Naive thymus-derived CD4-positive, alpha-beta T cell (primary cell): ENCODE measurements at regions not wholly inside any gene's neighbourhood (a gene's known extent, or its start where the extent isn't known, plus 50 kb on each side); places are given as distances from the start of the nearest gene placed in this dataset.

ENCODE experiments used
- ATAC-seq: fragments of 150-1000 bp; cut with Tn5 transposase; 2 replicates; pipeline ENCODE4 v1.10.0; 2021; ENCODE audit warnings: mild to moderate bottlenecking, moderate library complexity
- CTCF ChIA-PET: fragments of 350-600 bp; sonication (Branson Sonifier 250); formaldehyde crosslinking; loops from one replicate; lab custom pipeline; 2021; ENCODE audit warnings: antibody characterized with exemption; lab: Charles Lee
- POLR2A ChIA-PET: fragments of 350-600 bp; sonication (Branson Sonifier 250); formaldehyde crosslinking; loops from one replicate; lab custom pipeline; 2021; ENCODE audit warnings: antibody characterized with exemption, inconsistent platforms; lab: Charles Lee
- DNase-seq, 9 donors: peaks; one replicate each; pipeline versions ENCODE4 v3.0.0 to v3.0.0-alpha.2; 2020 to 2022; ENCODE audit warnings: mixed read lengths in 1 of 9
- H3K27ac ChIP-seq: one replicate; pipeline ENCODE4 v1.7.0; 2013; ENCODE audit warnings: mild to moderate bottlenecking, low read depth, low read length, moderate library complexity
- H3K27me3 ChIP-seq, 2 donors: one replicate each; pipeline ENCODE4 v1.7.0; 2013; ENCODE audit warnings: low read length in 2 of 2, mild to moderate bottlenecking in 2 of 2, moderate library complexity in 2 of 2; ENCODE audit not compliant: control insufficient read depth in 2 of 2, insufficient read depth in 2 of 2
- H3K36me3 ChIP-seq, 3 experiments: 1 replicate in 2 of 3; 2 replicates in 1 of 3; pipeline ENCODE4 v1.7.0; 2013; ENCODE audit warnings: low read length in 3 of 3, mild to moderate bottlenecking in 3 of 3, moderate library complexity in 1 of 3; ENCODE audit not compliant: insufficient read depth in 3 of 3, control insufficient read depth in 2 of 3
- H3K4me1 ChIP-seq, 2 donors: one replicate each; pipeline ENCODE4 v1.7.0; 2013; ENCODE audit warnings: low read length in 2 of 2, mild to moderate bottlenecking in 2 of 2, moderate library complexity in 1 of 2; ENCODE audit not compliant: control insufficient read depth in 2 of 2, insufficient read depth in 2 of 2
- H3K4me3 ChIP-seq: 2 replicates; pipeline ENCODE4 v1.7.0; 2013; ENCODE audit warnings: mild to moderate bottlenecking, low read length
- H3K9me3 ChIP-seq, 3 experiments: 1 replicate in 2 of 3; 2 replicates in 1 of 3; pipeline ENCODE4 v1.7.0; 2013; ENCODE audit warnings: low read length in 3 of 3; ENCODE audit not compliant: control insufficient read depth in 2 of 3
- H3K27ac Mint-ChIP-seq, 9 donors: one replicate each; pipeline ENCODE4 v1.8.0; 2020 to 2022; ENCODE audit warnings: mixed read lengths in 9 of 9, mild to moderate bottlenecking in 8 of 9, moderate library complexity in 5 of 9, inconsistent platforms in 2 of 9
- H3K27me3 Mint-ChIP-seq, 5 donors: one replicate each; pipeline ENCODE4 v1.8.0; 2021 to 2022; ENCODE audit warnings: mixed read lengths in 5 of 5, mild to moderate bottlenecking in 1 of 5
- H3K36me3 Mint-ChIP-seq, 5 donors: one replicate each; pipeline ENCODE4 v1.8.0; 2020 to 2022; ENCODE audit warnings: mixed read lengths in 5 of 5, mild to moderate bottlenecking in 3 of 5, inconsistent platforms in 1 of 5
- H3K4me1 Mint-ChIP-seq, 7 donors: one replicate each; pipeline ENCODE4 v1.8.0; 2020 to 2022; ENCODE audit warnings: mixed read lengths in 7 of 7, mild to moderate bottlenecking in 3 of 7, inconsistent platforms in 1 of 7
- H3K4me3 Mint-ChIP-seq, 10 donors: one replicate each; pipeline ENCODE4 v1.8.0; 2020 to 2022; ENCODE audit warnings: mild to moderate bottlenecking in 10 of 10, mixed read lengths in 10 of 10, moderate library complexity in 6 of 10, inconsistent platforms in 2 of 10
- H3K9me3 Mint-ChIP-seq, 11 donors: one replicate each; pipeline ENCODE4 v1.8.0; 2020 to 2022; ENCODE audit warnings: mixed read lengths in 11 of 11, mild to moderate bottlenecking in 4 of 11, inconsistent platforms in 1 of 11, moderate library complexity in 1 of 11
- intact Hi-C, 2 donors: fragments of 100-400 bp; cut with micrococcal nuclease; formaldehyde crosslinking; loops; one replicate each; pipeline ENCODE4 v1.15.1; 2023

- Mint-ChIP-seq H3K4me1 (peaks cover 0 to 13% (median 5%) of the 10 kb centered on the region in 7 donors), H3K9me3 (peaks cover 0 to 3% (median 0%) of the 10 kb centered on the region in 11 donors), H3K27me3 (peaks cover 0 to 27% (median 10%) of the 10 kb centered on the region in 5 donors), H3K27ac (no peak overlapping the region), H3K36me3 (no peaks in the 10 kb centered on the region), H3K4me3 (no peak overlapping the region)
- Histone ChIP-seq H3K4me1 (no peaks in the 10 kb centered on the region), H3K36me3 (no peaks in the 10 kb centered on the region), H3K4me3 (no peak overlapping the region), H3K27ac (no peak overlapping the region), H3K9me3 (no peaks in the 10 kb centered on the region), H3K27me3 (no peaks in the 10 kb centered on the region)
- DNase-seq = no peak
- CTCF ChIA-PET = no interaction called here
- ATAC-seq = no peak
- intact Hi-C loops = no loop called here
- POLR2A ChIA-PET = no interaction called here
These were observed 74.8 kb downstream of the RIN2 start for GRCh38 chr20:19832875-19833274.

- H3K4me3 ChIP-seq = no peak overlapping the region
- H3K27ac ChIP-seq = no peak overlapping the region
- H3K4me1 ChIP-seq = no peaks in the 10 kb centered on the region
- intact Hi-C loops = no loop called here
- H3K27ac Mint-ChIP-seq = no peak overlapping the region
- ChIA-PET CTCF (no interaction called here), POLR2A (no interaction called here)
- no peaks in the 10 kb centered on the region for H3K36me3 ChIP-seq
- peaks cover 0 to 9% (median 1%) of the 10 kb centered on the region in 7 donors for H3K4me1 Mint-ChIP-seq
- DNase-seq (no peak), ATAC-seq (no peak)
- no peaks in the 10 kb centered on the region for H3K27me3 ChIP-seq
- H3K27me3 Mint-ChIP-seq = peaks cover 0 to 27% (median 10%) of the 10 kb centered on the region in 5 donors
- H3K9me3 ChIP-seq = no peaks in the 10 kb centered on the region
- no peaks in the 10 kb centered on the region for H3K36me3 Mint-ChIP-seq
- peaks cover 0 to 3% (median 0%) of the 10 kb centered on the region in 11 donors for H3K9me3 Mint-ChIP-seq
- H3K4me3 Mint-ChIP-seq = no peak overlapping the region
These were observed 75.3 kb downstream of the RIN2 start for GRCh38 chr20:19833395-19833794.

- Histone ChIP-seq H3K36me3 (no peaks in the 10 kb centered on the region), H3K27ac (no peak overlapping the region), H3K4me1 (no peaks in the 10 kb centered on the region), H3K4me3 (no peak overlapping the region), H3K9me3 (no peaks in the 10 kb centered on the region), H3K27me3 (no peaks in the 10 kb centered on the region)
- no peaks in the 10 kb centered on the region for H3K36me3 Mint-ChIP-seq
- no peak overlapping the region for H3K27ac Mint-ChIP-seq
- no peak for ATAC-seq
- CTCF ChIA-PET = no interaction called here
- DNase-seq = no peak
- no peak overlapping the region for H3K4me3 Mint-ChIP-seq
- peaks cover 0 to 27% (median 6%) of the 10 kb centered on the region in 5 donors for H3K27me3 Mint-ChIP-seq
- POLR2A ChIA-PET = no interaction called here
- peaks cover 0 to 4% (median 0%) of the 10 kb centered on the region in 7 donors for H3K4me1 Mint-ChIP-seq
- intact Hi-C loops = no loop called here
- peaks cover 0 to 3% (median 0%) of the 10 kb centered on the region in 11 donors for H3K9me3 Mint-ChIP-seq
These were observed 76.2 kb downstream of the RIN2 start for GRCh38 chr20:19834287-19834686.

GRCh38 chr20:19834783-19835182 is 76.7 kb downstream of the RIN2 start:
- CTCF ChIA-PET = no interaction called here

GRCh38 chr20:19835533-19836222 is 77.6 kb downstream of the RIN2 start:
- H3K4me3 ChIP-seq = no peak overlapping the region
- Mint-ChIP-seq H3K27me3 (peaks cover 0 to 27% (median 6%) of the 10 kb centered on the region in 5 donors), H3K4me3 (no peak overlapping the region), H3K27ac (no peak overlapping the region), H3K4me1 (peaks cover 0 to 4% (median 0%) of the 10 kb centered on the region in 7 donors), H3K9me3 (peaks cover 0 to 3% (median 0%) of the 10 kb centered on the region in 11 donors), H3K36me3 (no peaks in the 10 kb centered on the region)
- H3K27me3 ChIP-seq = no peaks in the 10 kb centered on the region
- intact Hi-C loops = no loop called here
- POLR2A ChIA-PET = no interaction called here
- H3K27ac ChIP-seq = no peak overlapping the region
- H3K4me1 ChIP-seq = no peaks in the 10 kb centered on the region
- ATAC-seq (no peak), DNase-seq (no peak)
- no peaks in the 10 kb centered on the region for H3K36me3 ChIP-seq
- CTCF ChIA-PET = no interaction called here
- H3K9me3 ChIP-seq = no peaks in the 10 kb centered on the region

More at GRCh38 chr20:19834783-19835182, 76.7 kb downstream of the RIN2 start:
- Mint-ChIP-seq H3K9me3 (peaks cover 0 to 3% (median 0%) of the 10 kb centered on the region in 11 donors), H3K4me1 (peaks cover 0 to 4% (median 0%) of the 10 kb centered on the region in 7 donors), H3K36me3 (no peaks in the 10 kb centered on the region), H3K27me3 (peaks cover 0 to 27% (median 6%) of the 10 kb centered on the region in 5 donors), H3K27ac (no peak overlapping the region), H3K4me3 (no peak overlapping the region)
- POLR2A ChIA-PET = no interaction called here
- ATAC-seq = no peak
- no peaks in the 10 kb centered on the region for H3K4me1 ChIP-seq
- H3K36me3 ChIP-seq = no peaks in the 10 kb centered on the region
- no peaks in the 10 kb centered on the region for H3K9me3 ChIP-seq
- H3K4me3 ChIP-seq = no peak overlapping the region
- H3K27me3 ChIP-seq = no peaks in the 10 kb centered on the region
- intact Hi-C loops = no loop called here
- no peak overlapping the region for H3K27ac ChIP-seq
- no peak for DNase-seq

GRCh38 chr20:19838468-19838867 is 80.4 kb downstream of the RIN2 start:
- no peaks in the 10 kb centered on the region for H3K4me1 ChIP-seq
- no peak for ATAC-seq
- POLR2A ChIA-PET = no interaction called here

DNA sequence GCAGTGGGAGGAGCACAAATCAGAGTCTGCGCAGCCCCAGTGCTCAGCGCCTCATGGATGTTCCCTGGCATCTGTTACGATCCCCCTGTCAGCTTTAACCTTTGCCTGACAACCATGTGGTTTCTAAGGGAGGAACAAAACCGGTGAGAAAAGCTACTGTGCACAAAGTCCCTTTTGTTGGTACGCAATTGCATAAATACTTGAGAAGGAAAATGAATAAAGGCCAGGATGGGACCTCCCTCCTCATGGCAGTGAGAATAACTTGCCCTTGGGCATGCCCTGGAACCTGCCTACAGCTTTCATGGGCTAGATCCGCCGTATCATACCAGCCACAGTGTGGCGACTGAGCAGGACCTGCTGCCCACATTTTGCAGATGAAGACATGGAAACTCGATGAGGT is 81.0 kb downstream of the RIN2 start:
- Histone ChIP-seq H3K4me1 (no peaks in the 10 kb centered on the region), H3K27me3 (no peaks in the 10 kb centered on the region), H3K27ac (no peak overlapping the region), H3K36me3 (no peaks in the 10 kb centered on the region), H3K9me3 (no peaks in the 10 kb centered on the region), H3K4me3 (no peak overlapping the region)
- peaks cover 0 to 7% (median 4%) of the 10 kb centered on the region in 5 donors for H3K27me3 Mint-ChIP-seq
- no peak overlapping the region for H3K4me3 Mint-ChIP-seq
- CTCF ChIA-PET = no interaction called here
- intact Hi-C loops = no loop called here
- H3K4me1 Mint-ChIP-seq = peaks cover 0 to 2% (median 0%) of the 10 kb centered on the region in 7 donors
- no peak for DNase-seq
- no peak overlapping the region for H3K27ac Mint-ChIP-seq
- peaks cover 0 to 6% (median 0%) of the 10 kb centered on the region in 11 donors for H3K9me3 Mint-ChIP-seq
- no peak for ATAC-seq
- POLR2A ChIA-PET = no interaction called here
- H3K36me3 Mint-ChIP-seq = no peaks in the 10 kb centered on the region

More at GRCh38 chr20:19838468-19838867, 80.4 kb downstream of the RIN2 start:
- no peak overlapping the region for H3K27ac Mint-ChIP-seq
- H3K4me3 ChIP-seq = no peak overlapping the region
- no peak for DNase-seq
- no peaks in the 10 kb centered on the region for H3K36me3 ChIP-seq
- no peak overlapping the region for H3K4me3 Mint-ChIP-seq
- H3K9me3 Mint-ChIP-seq = peaks cover 0 to 6% (median 0%) of the 10 kb centered on the region in 11 donors
- H3K4me1 Mint-ChIP-seq = peaks cover 0 to 2% (median 0%) of the 10 kb centered on the region in 7 donors
- CTCF ChIA-PET = no interaction called here
- H3K27ac ChIP-seq = no peak overlapping the region
- H3K9me3 ChIP-seq = no peaks in the 10 kb centered on the region
- intact Hi-C loops = no loop called here
- H3K27me3 Mint-ChIP-seq = peaks cover 3 to 7% (median 4%) of the 10 kb centered on the region in 5 donors
- H3K27me3 ChIP-seq = no peaks in the 10 kb centered on the region
- H3K36me3 Mint-ChIP-seq = no peaks in the 10 kb centered on the region
